Parathyroid adenoma (tissue), 2 donors: ENCODE measurements at regions not wholly inside any gene's neighbourhood (a gene's known extent, or its start where the extent isn't known, plus 50 kb on each side); places are given as distances from the start of the nearest gene placed in this dataset.
"Not testable (repeated sequence)": the region's sequence is repeated elsewhere in the genome, so short reads cannot be mapped to it uniquely, and the experiment has no call there.

Experiments
- H2AFZ ChIP-seq: fragments of 300-600 bp; sonication (generic); one replicate; pipeline ENCODE4 v1.7.0; 2017; ENCODE audit warnings: antibody characterized with exemption, mild to moderate bottlenecking
- H3K27ac ChIP-seq: fragments of 300-600 bp; sonication (generic); one replicate; pipeline ENCODE4 v1.7.0; 2017
- H3K27me3 ChIP-seq: fragments of 300-600 bp; sonication (generic); one replicate; pipeline ENCODE4 v1.7.0; 2017; ENCODE audit warnings: low read length; ENCODE audit not compliant: control insufficient read depth, insufficient read depth
- H3K36me3 ChIP-seq: fragments of 300-600 bp; sonication (generic); one replicate; pipeline ENCODE4 v1.7.0; 2017; ENCODE audit warnings: low read length; ENCODE audit not compliant: control insufficient read depth, insufficient read depth
- H3K4me1 ChIP-seq: fragments of 300-600 bp; sonication (generic); one replicate; pipeline ENCODE4 v1.7.0; 2017; ENCODE audit warnings: control low read depth
- H3K4me2 ChIP-seq: fragments of 300-600 bp; sonication (generic); one replicate; pipeline ENCODE4 v1.7.0; 2017; ENCODE audit warnings: low read length
- H3K4me3 ChIP-seq: fragments of 300-600 bp; sonication (generic); one replicate; pipeline ENCODE4 v1.7.0; 2017; ENCODE audit warnings: low read depth, low read length
- H3K79me2 ChIP-seq: fragments of 300-600 bp; sonication (generic); one replicate; pipeline ENCODE4 v1.7.0; 2017; ENCODE audit warnings: control low read depth
- H3K9ac ChIP-seq: fragments of 300-600 bp; sonication (generic); one replicate; pipeline ENCODE4 v1.7.0; 2017; ENCODE audit warnings: mild to moderate bottlenecking
- H3K9me3 ChIP-seq: fragments of 300-600 bp; sonication (generic); one replicate; pipeline ENCODE4 v1.7.0; 2017; ENCODE audit warnings: low read length; ENCODE audit not compliant: control insufficient read depth
- CTCF ChIP-seq: fragments of 300-600 bp; sonication (generic); IDR thresholded peaks from one replicate; pipeline ENCODE4 v1.7.0; 2017; ENCODE audit warnings: antibody characterized with exemption, mild to moderate bottlenecking
- donor health status: primary hyperparathyroidism.

GRCh38 chr5:13107537-13107936 is 837.0 kb downstream of the DNAH5 start:
- no peak for TF ChIP-seq CTCF
- Histone ChIP-seq H2AFZ (no peak overlapping the region), H3K79me2 (no peaks in the 10 kb centered on the region), H3K27ac (no peak overlapping the region), H3K4me3 (no peak overlapping the region), H3K36me3 (no peaks in the 10 kb centered on the region), H3K4me2 (no peak overlapping the region), H3K9me3 (no peaks in the 10 kb centered on the region), H3K9ac (no peak overlapping the region), H3K27me3 (no peaks in the 10 kb centered on the region), H3K4me1 (no peaks in the 10 kb centered on the region)

DNA sequence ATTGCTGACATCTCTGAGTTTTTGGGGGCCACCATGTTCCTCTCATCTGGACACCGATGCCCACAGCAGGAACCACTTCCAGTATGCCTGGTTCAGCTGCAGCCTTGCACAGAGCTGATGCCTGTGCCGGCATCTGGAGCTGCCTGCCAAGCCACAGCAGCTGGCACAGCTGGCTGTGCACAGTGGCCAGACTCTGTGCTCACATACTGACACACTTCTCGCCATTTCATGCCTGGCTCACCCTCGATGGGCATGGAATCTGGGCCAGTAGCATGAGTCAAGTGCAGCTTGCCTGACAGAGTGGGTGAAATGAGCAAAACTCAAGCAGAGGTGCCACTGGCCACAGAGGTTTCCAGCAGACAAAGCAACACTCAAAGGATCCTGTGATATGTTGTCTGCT is 863.4 kb downstream of the DNAH5 start:
- Histone ChIP-seq H3K4me1 (no peaks in the 10 kb centered on the region), H2AFZ (no peak overlapping the region), H3K9me3 (no peaks in the 10 kb centered on the region), H3K79me2 (no peaks in the 10 kb centered on the region), H3K27me3 (no peaks in the 10 kb centered on the region), H3K4me2 (no peak overlapping the region), H3K27ac (no peak overlapping the region), H3K36me3 (no peaks in the 10 kb centered on the region), H3K9ac (no peak overlapping the region), H3K4me3 (no peak overlapping the region)
- no peak for TF ChIP-seq CTCF

GRCh38 chr5:13072936-13073335 is 871.6 kb downstream of the DNAH5 start:
- not testable (repeated sequence) for H3K4me1 ChIP-seq, H3K9me3 ChIP-seq, H3K27ac ChIP-seq, H3K27me3 ChIP-seq, H3K9ac ChIP-seq, H3K4me3 ChIP-seq, H2AFZ ChIP-seq, H3K79me2 ChIP-seq, H3K36me3 ChIP-seq, H3K4me2 ChIP-seq

DNA sequence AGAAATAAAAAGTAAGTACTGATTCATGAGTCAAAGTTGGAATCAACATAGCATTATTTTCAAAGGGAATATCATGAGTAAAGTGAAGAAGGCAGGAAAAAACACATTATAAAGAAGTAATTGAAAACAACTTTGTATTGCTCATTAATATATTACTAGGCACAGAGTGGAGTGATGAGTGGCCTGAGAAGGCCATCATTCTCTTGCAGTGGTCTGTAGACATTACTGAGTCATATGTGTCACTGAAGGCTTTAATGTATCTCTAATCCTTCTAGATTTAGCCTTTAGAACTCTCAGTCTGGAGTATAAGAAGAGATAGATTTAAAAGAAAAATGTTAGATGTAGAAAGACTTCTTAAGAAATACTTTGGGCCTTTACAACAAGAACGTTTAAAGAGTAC is 881.4 kb downstream of the DNAH5 start:
- H3K9ac ChIP-seq, result no peak overlapping the region
- H3K4me2 ChIP-seq, result no peak overlapping the region
- no peak overlapping the region for H3K27ac ChIP-seq
- H3K27me3 ChIP-seq, result no peaks in the 10 kb centered on the region
- no peaks in the 10 kb centered on the region for H3K79me2 ChIP-seq
- no peak overlapping the region for H3K4me3 ChIP-seq
- no peak for TF ChIP-seq CTCF
- no peaks in the 10 kb centered on the region for H3K36me3 ChIP-seq
- H2AFZ ChIP-seq, result no peak overlapping the region
- no peaks in the 10 kb centered on the region for H3K9me3 ChIP-seq
- no peaks in the 10 kb centered on the region for H3K4me1 ChIP-seq

DNA sequence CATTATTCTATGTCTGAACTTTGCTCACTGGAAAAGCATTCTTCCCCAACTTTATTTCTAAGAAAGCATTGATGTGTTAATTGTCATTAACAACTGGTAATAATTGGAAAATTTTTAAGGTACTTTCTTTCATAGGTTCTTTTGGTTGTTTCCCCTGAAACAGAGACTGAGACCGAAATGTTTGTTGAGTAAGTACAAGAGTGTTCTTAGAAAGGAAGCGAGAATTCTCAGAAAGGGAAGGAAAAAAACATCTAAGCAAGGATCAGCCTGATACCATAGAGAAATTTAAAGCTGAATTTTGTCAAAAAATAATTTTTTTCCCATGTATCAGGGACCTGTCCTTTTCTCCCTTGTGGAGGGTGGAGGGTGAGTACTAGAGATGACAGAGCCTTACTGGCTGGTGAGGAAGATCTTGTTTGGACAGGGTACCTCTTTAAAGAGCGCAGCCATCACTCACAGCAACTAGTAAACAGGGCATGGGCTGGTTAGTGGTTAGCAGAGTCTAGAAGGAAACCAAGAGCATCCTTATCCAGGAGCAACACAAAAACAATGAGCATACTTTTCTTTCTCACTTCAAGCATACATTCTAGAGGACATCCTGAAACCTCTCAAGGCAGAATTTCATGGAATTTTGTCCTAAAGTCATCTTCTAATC is 898.5 kb downstream of the DNAH5 start:
- Histone ChIP-seq H3K9ac (no peak overlapping the region), H3K36me3 (no peaks in the 10 kb centered on the region), H3K9me3 (no peaks in the 10 kb centered on the region), H3K27me3 (no peaks in the 10 kb centered on the region), H3K27ac (no peak overlapping the region), H2AFZ (no peak overlapping the region), H3K4me3 (no peak overlapping the region), H3K4me1 (no peaks in the 10 kb centered on the region), H3K79me2 (no peaks in the 10 kb centered on the region), H3K4me2 (no peak overlapping the region)
- no peak for TF ChIP-seq CTCF
